ENCODE measurements at regions not wholly inside any gene's neighbourhood (a gene's known extent, or its start where the extent isn't known, plus 50 kb on each side); places are given as distances from the start of the nearest gene placed in this dataset.

DNA sequence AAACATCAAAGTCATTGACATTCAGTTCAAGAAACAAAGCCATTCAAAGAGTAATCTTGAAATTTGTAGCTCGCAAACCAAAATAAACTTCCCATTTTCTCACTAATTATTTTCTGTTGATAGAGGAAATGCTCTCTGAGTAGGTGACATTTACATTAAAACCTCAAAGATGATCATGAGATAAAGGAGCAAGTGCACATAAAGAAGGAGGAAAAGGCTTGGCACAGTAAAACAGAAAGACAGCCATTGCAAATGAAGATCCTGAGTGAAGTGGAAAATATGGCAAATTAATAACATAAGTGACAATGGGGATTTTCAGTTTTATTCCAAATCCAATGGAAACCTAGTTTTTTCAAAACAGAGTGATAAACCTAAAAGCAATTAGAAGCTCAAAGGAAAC, 2320.8 kb downstream of the ARAP2 start:
- TF ChIP-seq EZH2 (IDR thresholded peaks at IDR 0.05; ENCODE audit: insufficient read depth, poor library complexity, severe bottlenecking) (no peak), EZH2phosphoT487 (IDR thresholded peaks at IDR 0.05; ENCODE audit: insufficient read depth, low read depth) (no peak)
